ENCODE measurements at regions not wholly inside any gene's neighbourhood (a gene's known extent, or its start where the extent isn't known, plus 50 kb on each side); places are given as distances from the start of the nearest gene placed in this dataset.

- no peak for DNase-seq (ENCODE audit: low spot score)
Observed at GRCh38 chr21:38741950-38742256, 63.8 kb upstream of the ETS2 start.

GRCh38 chr21:38742580-38743260 is 63.0 kb upstream of the ETS2 start:
- no peak for DNase-seq (ENCODE audit: low spot score)

- no peak for DNase-seq (ENCODE audit: low spot score)
Observed at GRCh38 chr21:38743772-38744529, 61.8 kb upstream of the ETS2 start.

GRCh38 chr21:38744861-38745260 is 60.9 kb upstream of the ETS2 start:
- DNase-seq (ENCODE audit: low spot score): no peak

- no peak for DNase-seq (ENCODE audit: low spot score)
Observed at GRCh38 chr21:38747810-38748209, 57.9 kb upstream of the ETS2 start.

GRCh38 chr21:38751379-38752050 is 54.2 kb upstream of the ETS2 start:
- no peak for DNase-seq (ENCODE audit: low spot score)

- no peak for DNase-seq (ENCODE audit: low spot score)
Observed at GRCh38 chr21:38752051-38752505, 53.7 kb upstream of the ETS2 start.

GRCh38 chr21:38753114-38753513 is 52.6 kb upstream of the ETS2 start:
- DNase-seq (ENCODE audit: low spot score): no peak

GRCh38 chr21:38753557-38753971 is 52.2 kb upstream of the ETS2 start:
- DNase-seq (ENCODE audit: low spot score): no peak
